ENCODE measurements at regions not wholly inside any gene's neighbourhood (a gene's known extent, or its start where the extent isn't known, plus 50 kb on each side); places are given as distances from the start of the nearest gene placed in this dataset.
"Not testable (repeated sequence)": the region's sequence is repeated elsewhere in the genome, so short reads cannot be mapped to it uniquely, and the experiment has no call there.

GRCh38 chr1:166490437-166490991, 323.7 kb upstream of the FAM78B start:
- no peaks in the 10 kb centered on the region for H4K20me1 ChIP-seq (ENCODE audit: insufficient read depth)
- ATAC-seq (no peak), DNase-seq (ENCODE audit: low read depth, low spot score) (no peak)
- peaks cover 4 to 14% of the 10 kb centered on the region in 2 experiments; a peak in 3 of 4 replicates for H3K4me1 ChIP-seq (ENCODE audit: control insufficient read depth in 1 of 2, insufficient read depth in 2 of 2, low read length in 2 of 2)
- H3K9me3 ChIP-seq (ENCODE audit: control insufficient read depth in 1 of 2, insufficient read depth in 1 of 2, low read depth in 1 of 2, low read length in 2 of 2): no peaks in the 10 kb centered on the region
- peak overlapping the region; percentile 91 for H2AFZ ChIP-seq (ENCODE audit: low read depth, low read length, poor library complexity, severe bottlenecking)
- H3K9ac ChIP-seq (ENCODE audit: low read length): peak overlapping the region; percentile 58
- H3K9me2 ChIP-seq (ENCODE audit: insufficient read depth): no peaks in the 10 kb centered on the region
- ChIA-PET POLR2A (interaction anchor here (0.6 to 1.1 kb wide), 4 partner anchors 9 to 349 kb away, joined by 3 read pairs; partner anchors contain the start of gene POGK), RAD21 (ENCODE audit: low non-redundant PET in 1 of 2, low total read pairs in 2 of 2, uncharacterized antibody in 2 of 2, unreplicated experiment in 2 of 2) (interaction anchor here in 1 of 2 experiments (0.6 kb wide), 1 partner anchor 323 kb away, joined by 3 read pairs; no protein-coding TSS in a partner anchor), CTCF (interaction anchor here (1.5 to 5.2 kb wide), 3 partner anchors 11 to 568 kb away, joined by 4 to 37 read pairs (median 7); no protein-coding TSS in a partner anchor)
- H3K4me3 ChIP-seq (replicated peaks in 1 of 2; ENCODE audit: low read depth in 1 of 2, low read length in 2 of 2): peak overlapping the region; percentile 36 to 59
- no TSS peak for BruUV-seq (replicated peaks)
- no peaks in the 10 kb centered on the region for H3K27me3 ChIP-seq (ENCODE audit: insufficient read depth, low read length)
- TF ChIP-seq ATF3 (IDR thresholded peaks at IDR 0.05) (no peak), EZH2phosphoT487 (IDR thresholded peaks at IDR 0.05; ENCODE audit: borderline replicate concordance) (no peak), ZFX (IDR thresholded peaks at IDR 0.05) (no peak), CBX3 (IDR thresholded peaks at IDR 0.05; ENCODE audit: low read depth) (no peak), ZNF274 (IDR thresholded peaks at IDR 0.05; ENCODE audit: low read depth, low read length) (no peak), EZH2 (IDR thresholded peaks at IDR 0.05) (no peak), FOSL1 (IDR thresholded peaks at IDR 0.05; ENCODE audit: low read depth) (no peak), YY1 (IDR thresholded peaks at IDR 0.05; ENCODE audit: extremely low read depth, insufficient replicate concordance, low read depth, low read length) (no peak), JUND (IDR thresholded peaks at IDR 0.05) (no peak)
- TF ChIP-seq, protein P1, sequence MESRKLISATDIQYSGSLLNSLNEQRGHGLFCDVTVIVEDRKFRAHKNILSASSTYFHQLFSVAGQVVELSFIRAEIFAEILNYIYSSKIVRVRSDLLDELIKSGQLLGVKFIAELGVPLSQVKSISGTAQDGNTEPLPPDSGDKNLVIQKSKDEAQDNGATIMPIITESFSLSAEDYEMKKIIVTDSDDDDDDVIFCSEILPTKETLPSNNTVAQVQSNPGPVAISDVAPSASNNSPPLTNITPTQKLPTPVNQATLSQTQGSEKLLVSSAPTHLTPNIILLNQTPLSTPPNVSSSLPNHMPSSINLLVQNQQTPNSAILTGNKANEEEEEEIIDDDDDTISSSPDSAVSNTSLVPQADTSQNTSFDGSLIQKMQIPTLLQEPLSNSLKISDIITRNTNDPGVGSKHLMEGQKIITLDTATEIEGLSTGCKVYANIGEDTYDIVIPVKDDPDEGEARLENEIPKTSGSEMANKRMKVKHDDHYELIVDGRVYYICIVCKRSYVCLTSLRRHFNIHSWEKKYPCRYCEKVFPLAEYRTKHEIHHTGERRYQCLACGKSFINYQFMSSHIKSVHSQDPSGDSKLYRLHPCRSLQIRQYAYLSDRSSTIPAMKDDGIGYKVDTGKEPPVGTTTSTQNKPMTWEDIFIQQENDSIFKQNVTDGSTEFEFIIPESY (IDR thresholded peaks at IDR 0.05; ENCODE audit: extremely low read depth, insufficient replicate concordance, low read length): no peak
- TF ChIP-seq, protein P2, sequence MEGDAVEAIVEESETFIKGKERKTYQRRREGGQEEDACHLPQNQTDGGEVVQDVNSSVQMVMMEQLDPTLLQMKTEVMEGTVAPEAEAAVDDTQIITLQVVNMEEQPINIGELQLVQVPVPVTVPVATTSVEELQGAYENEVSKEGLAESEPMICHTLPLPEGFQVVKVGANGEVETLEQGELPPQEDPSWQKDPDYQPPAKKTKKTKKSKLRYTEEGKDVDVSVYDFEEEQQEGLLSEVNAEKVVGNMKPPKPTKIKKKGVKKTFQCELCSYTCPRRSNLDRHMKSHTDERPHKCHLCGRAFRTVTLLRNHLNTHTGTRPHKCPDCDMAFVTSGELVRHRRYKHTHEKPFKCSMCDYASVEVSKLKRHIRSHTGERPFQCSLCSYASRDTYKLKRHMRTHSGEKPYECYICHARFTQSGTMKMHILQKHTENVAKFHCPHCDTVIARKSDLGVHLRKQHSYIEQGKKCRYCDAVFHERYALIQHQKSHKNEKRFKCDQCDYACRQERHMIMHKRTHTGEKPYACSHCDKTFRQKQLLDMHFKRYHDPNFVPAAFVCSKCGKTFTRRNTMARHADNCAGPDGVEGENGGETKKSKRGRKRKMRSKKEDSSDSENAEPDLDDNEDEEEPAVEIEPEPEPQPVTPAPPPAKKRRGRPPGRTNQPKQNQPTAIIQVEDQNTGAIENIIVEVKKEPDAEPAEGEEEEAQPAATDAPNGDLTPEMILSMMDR (IDR thresholded peaks at IDR 0.05 in 2 of 3, conservative IDR thresholded peaks at IDR 0.05 in 1 of 3; ENCODE audit: borderline replicate concordance in 1 of 3, insufficient read depth in 1 of 3, low read depth in 2 of 3, low read length in 2 of 3): no peak
- H3K79me2 ChIP-seq (ENCODE audit: insufficient read depth, low read length): no peaks in the 10 kb centered on the region
- peak overlapping the region; percentile 82 for H3K4me2 ChIP-seq (ENCODE audit: low read length)
- intact Hi-C loops (cut with micrococcal nuclease): no loop called here
- no peak overlapping the region for H3K27ac ChIP-seq (ENCODE audit: low read depth, low read length)
- no peaks in the 10 kb centered on the region for H3K36me3 ChIP-seq (ENCODE audit: control insufficient read depth in 1 of 2, insufficient read depth in 2 of 2, low read length in 2 of 2)

- H3K27ac ChIP-seq (ENCODE audit: low read depth, low read length); POLR2A ChIA-PET; H3K9ac ChIP-seq (ENCODE audit: low read length); H3K27me3 ChIP-seq (ENCODE audit: insufficient read depth, low read length); H3K4me2 ChIP-seq (ENCODE audit: low read length); intact Hi-C loops (cut with micrococcal nuclease); H3K9me3 ChIP-seq (ENCODE audit: control insufficient read depth in 1 of 2, insufficient read depth in 1 of 2, low read depth in 1 of 2, low read length in 2 of 2); H2AFZ ChIP-seq (ENCODE audit: low read depth, low read length, poor library complexity, severe bottlenecking); H3K36me3 ChIP-seq (ENCODE audit: control insufficient read depth in 1 of 2, insufficient read depth in 2 of 2, low read length in 2 of 2); RAD21 ChIA-PET (ENCODE audit: low non-redundant PET in 1 of 2, low total read pairs in 2 of 2, uncharacterized antibody in 2 of 2, unreplicated experiment in 2 of 2); H3K79me2 ChIP-seq (ENCODE audit: insufficient read depth, low read length); ATAC-seq; CTCF ChIA-PET; DNase-seq (ENCODE audit: low read depth, low spot score); H3K4me3 ChIP-seq (replicated peaks in 1 of 2; ENCODE audit: low read depth in 1 of 2, low read length in 2 of 2); H4K20me1 ChIP-seq (ENCODE audit: insufficient read depth); H3K9me2 ChIP-seq (ENCODE audit: insufficient read depth); BruUV-seq (replicated peaks): not testable (repeated sequence)
- peaks cover 4 to 14% of the 10 kb centered on the region in 2 experiments; a peak in 3 of 4 replicates for H3K4me1 ChIP-seq (ENCODE audit: control insufficient read depth in 1 of 2, insufficient read depth in 2 of 2, low read length in 2 of 2)
Measured at GRCh38 chr1:166493765-166494164, 327.0 kb upstream of the FAM78B start.
